ENCODE measurements at regions not wholly inside any gene's neighbourhood (a gene's known extent, or its start where the extent isn't known, plus 50 kb on each side); places are given as distances from the start of the nearest gene placed in this dataset.

- intact Hi-C loops (cut with micrococcal nuclease; ENCODE audit: unreplicated experiment) = no loop called here
Observed at GRCh38 chr20:50439539-50440453, 70.4 kb upstream of the PTPN1 start.

GRCh38 chr20:50442512-50442911, 67.7 kb upstream of the PTPN1 start:
- intact Hi-C loops (cut with micrococcal nuclease; ENCODE audit: unreplicated experiment) = no loop called here
- H3K27ac Mint-ChIP-seq (ENCODE audit: unreplicated experiment) = no peak overlapping the region
- H3K4me3 Mint-ChIP-seq (ENCODE audit: low read depth, unreplicated experiment) = no peak overlapping the region
- CTCF ChIA-PET = interaction anchor here (0.7 kb wide), 1 partner anchor 13 kb away, joined by 3 read pairs; no protein-coding TSS in a partner anchor
- H3K36me3 Mint-ChIP-seq (ENCODE audit: insufficient read depth, unreplicated experiment) = peaks cover 9% of the 10 kb centered on the region
- DNase-seq = no peak
- peaks cover 46% of the 10 kb centered on the region for H3K4me1 Mint-ChIP-seq (ENCODE audit: low read depth, unreplicated experiment)
- no peaks in the 10 kb centered on the region for H3K9me3 Mint-ChIP-seq (ENCODE audit: low read depth, unreplicated experiment)
- no peak for TF ChIP-seq CTCF (IDR thresholded peaks at IDR 0.05; ENCODE audit: unreplicated experiment)
- no peaks in the 10 kb centered on the region for H3K27me3 Mint-ChIP-seq (ENCODE audit: unreplicated experiment)
- BruUV-seq (replicated peaks) = no TSS peak

More at GRCh38 chr20:50439539-50440453, 70.4 kb upstream of the PTPN1 start:
- BruUV-seq (replicated peaks) = TSS peak; percentile 91
- CTCF ChIA-PET = interaction anchor here (0.8 kb wide), 1 partner anchor 39 kb away, joined by 3 read pairs; no protein-coding TSS in a partner anchor
- peaks cover 9% of the 10 kb centered on the region for H3K36me3 Mint-ChIP-seq (ENCODE audit: insufficient read depth, unreplicated experiment)
- peak overlapping the region; percentile 24 for H3K4me3 Mint-ChIP-seq (ENCODE audit: low read depth, unreplicated experiment)
- no peak for DNase-seq
- H3K4me1 Mint-ChIP-seq (ENCODE audit: low read depth, unreplicated experiment) = peaks cover 59% of the 10 kb centered on the region
- H3K9me3 Mint-ChIP-seq (ENCODE audit: low read depth, unreplicated experiment) = no peaks in the 10 kb centered on the region
- no peak for TF ChIP-seq CTCF (IDR thresholded peaks at IDR 0.05; ENCODE audit: unreplicated experiment)
- no peaks in the 10 kb centered on the region for H3K27me3 Mint-ChIP-seq (ENCODE audit: unreplicated experiment)
- peak overlapping the region; percentile 87 for H3K27ac Mint-ChIP-seq (ENCODE audit: unreplicated experiment)

DNA sequence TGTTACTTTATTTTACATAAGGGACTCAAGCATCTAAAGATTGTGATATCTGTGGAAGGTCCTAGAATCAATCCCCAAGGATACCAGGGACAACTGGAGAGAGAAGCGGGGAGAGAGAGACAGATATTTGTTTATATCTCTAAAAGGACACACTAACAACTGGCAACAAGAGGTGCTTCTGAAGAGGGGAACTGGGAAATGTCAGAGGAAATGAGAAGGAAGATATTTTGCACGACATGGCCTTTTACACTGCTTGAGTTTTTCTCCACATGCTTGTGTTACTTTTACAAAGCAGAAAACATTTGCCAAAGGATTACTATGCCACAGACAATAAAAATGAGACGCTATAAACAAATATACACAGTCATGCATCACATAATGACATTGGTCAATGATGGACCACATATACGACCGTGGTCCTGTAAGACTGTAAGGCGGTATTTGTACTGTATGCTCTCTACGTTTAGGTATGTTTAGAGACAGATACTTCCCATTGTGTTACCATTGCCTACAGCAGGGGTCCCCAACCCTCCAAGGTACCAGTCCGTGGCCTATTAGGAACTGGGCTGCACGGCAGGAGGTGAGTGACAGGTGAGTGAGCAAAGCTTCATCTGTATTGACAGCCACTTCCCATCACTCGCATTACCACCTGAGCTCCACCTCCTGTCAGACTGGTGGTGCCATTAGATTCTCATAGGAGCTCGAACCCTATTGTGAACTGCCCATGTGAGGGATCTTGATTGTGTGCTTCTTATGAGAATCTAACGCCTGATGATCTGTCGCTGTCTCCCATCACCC, 64.6 kb upstream of the PTPN1 start:
- TF ChIP-seq CTCF (IDR thresholded peaks at IDR 0.05; ENCODE audit: unreplicated experiment) = no peak
- Mint-ChIP-seq H3K9me3 (ENCODE audit: low read depth, unreplicated experiment) (no peaks in the 10 kb centered on the region), H3K4me3 (ENCODE audit: low read depth, unreplicated experiment) (no peak overlapping the region), H3K36me3 (ENCODE audit: insufficient read depth, unreplicated experiment) (peaks cover 9% of the 10 kb centered on the region), H3K27me3 (ENCODE audit: unreplicated experiment) (no peaks in the 10 kb centered on the region), H3K4me1 (ENCODE audit: low read depth, unreplicated experiment) (peaks cover 38% of the 10 kb centered on the region), H3K27ac (ENCODE audit: unreplicated experiment) (no peak overlapping the region)
- no peak for DNase-seq
- CTCF ChIA-PET = no interaction called here
- intact Hi-C loops (cut with micrococcal nuclease; ENCODE audit: unreplicated experiment) = no loop called here
- no TSS peak for BruUV-seq (replicated peaks)

GRCh38 chr20:50446351-50447101, 63.7 kb upstream of the PTPN1 start:
- intact Hi-C loops (cut with micrococcal nuclease; ENCODE audit: unreplicated experiment) = no loop called here
- H3K36me3 Mint-ChIP-seq (ENCODE audit: insufficient read depth, unreplicated experiment) = peaks cover 5% of the 10 kb centered on the region
- H3K4me1 Mint-ChIP-seq (ENCODE audit: low read depth, unreplicated experiment) = peaks cover 38% of the 10 kb centered on the region
- no peak for TF ChIP-seq CTCF (IDR thresholded peaks at IDR 0.05; ENCODE audit: unreplicated experiment)
- H3K27me3 Mint-ChIP-seq (ENCODE audit: unreplicated experiment) = no peaks in the 10 kb centered on the region
- CTCF ChIA-PET = no interaction called here
- no peak for DNase-seq
- H3K27ac Mint-ChIP-seq (ENCODE audit: unreplicated experiment) = no peak overlapping the region
- no peaks in the 10 kb centered on the region for H3K9me3 Mint-ChIP-seq (ENCODE audit: low read depth, unreplicated experiment)
- no peak overlapping the region for H3K4me3 Mint-ChIP-seq (ENCODE audit: low read depth, unreplicated experiment)
- BruUV-seq (replicated peaks) = no TSS peak
